OCI-LY1 (cell line): ENCODE measurements at regions not wholly inside any gene's neighbourhood (a gene's known extent, or its start where the extent isn't known, plus 50 kb on each side); places are given as distances from the start of the nearest gene placed in this dataset.

Experiments
- H2AFZ ChIP-seq: fragments of 200-600 bp; sonication (generic), shearing (Covaris generic); 2 replicates; pipeline ENCODE4 v1.6.0; 2014; ENCODE audit warnings: antibody characterized with exemption, mild to moderate bottlenecking, low read length
- H3F3A ChIP-seq: fragments of 200-600 bp; sonication (generic), shearing (Covaris generic); 2 replicates; pipeline ENCODE4 v1.6.0; 2014; ENCODE audit warnings: mild to moderate bottlenecking, antibody characterized with exemption, low read length, moderate library complexity; ENCODE audit not compliant: insufficient read depth
- H3K27ac ChIP-seq: fragments of 200-600 bp; sonication (generic); 2 replicates; pipeline ENCODE4 v1.5.1; 2014; ENCODE audit warnings: low read length, mixed run types, mild to moderate bottlenecking, low read depth; ENCODE audit not compliant: poor library complexity, severe bottlenecking
- H3K27me3 ChIP-seq: fragments of 200-600 bp; sonication (generic); 2 replicates; pipeline ENCODE4 v1.6.0; 2014; ENCODE audit warnings: antibody characterized with exemption, mild to moderate bottlenecking, low read length, moderate library complexity; ENCODE audit not compliant: insufficient read depth
- H3K36me3 ChIP-seq: fragments of 200-600 bp; sonication (generic); 2 replicates; pipeline ENCODE4 v1.6.1; 2014; ENCODE audit warnings: mild to moderate bottlenecking, antibody characterized with exemption, low read length, moderate library complexity, mixed read lengths; ENCODE audit not compliant: insufficient read depth
- H3K4me1 ChIP-seq: fragments of 200-600 bp; sonication (generic); 2 replicates; pipeline ENCODE4 v1.5.1; 2014; ENCODE audit warnings: mild to moderate bottlenecking, low read length, moderate library complexity; ENCODE audit not compliant: insufficient read depth, severe bottlenecking
- H3K4me2 ChIP-seq: fragments of 200-600 bp; sonication (generic), shearing (Covaris generic); 2 replicates; pipeline ENCODE4 v1.6.1; 2014; ENCODE audit warnings: low read length
- H3K4me3 ChIP-seq: fragments of 200-600 bp; sonication (generic); 2 replicates; pipeline ENCODE4 v1.5.1; 2014; ENCODE audit warnings: low read length, low read depth, mild to moderate bottlenecking, mixed read lengths; ENCODE audit not compliant: poor library complexity, severe bottlenecking
- H3K79me2 ChIP-seq: fragments of 200-600 bp; shearing (Covaris generic); 2 replicates; pipeline ENCODE4 v1.6.1; 2016; ENCODE audit warnings: mixed run types, low read length, mixed read lengths; ENCODE audit not compliant: insufficient read depth
- H3K9ac ChIP-seq: fragments of 200-600 bp; sonication (generic), shearing (Covaris generic); 2 replicates; pipeline ENCODE4 v1.6.1; 2014; ENCODE audit warnings: mild to moderate bottlenecking, low read length, mixed read lengths
- H3K9me2 ChIP-seq: fragments of 200-600 bp; sonication (generic), shearing (Covaris generic); 2 replicates; pipeline ENCODE4 v1.6.1; 2014; ENCODE audit warnings: low read depth, mild to moderate bottlenecking, low read length, mixed read lengths
- H3K9me3 ChIP-seq: fragments of 200-600 bp; shearing (Covaris generic); 2 replicates; pipeline ENCODE4 v1.6.1; 2014; ENCODE audit warnings: low read length, mixed read lengths
- H4K20me1 ChIP-seq: fragments of 200-600 bp; sonication (generic), shearing (Covaris generic); 2 replicates; pipeline ENCODE4 v1.6.0; 2016; ENCODE audit warnings: mild to moderate bottlenecking, low read length; ENCODE audit not compliant: insufficient read depth
- CTCF ChIP-seq: fragments of 200-600 bp; sonication (generic), shearing (Covaris generic); IDR thresholded peaks from 2 replicates; pipeline ENCODE4 v1.5.1; 2017; ENCODE audit warnings: mild to moderate bottlenecking, antibody characterized with exemption, low read length, moderate library complexity, mixed read lengths
- EZH2 ChIP-seq: fragments of 200-600 bp; sonication (generic), shearing (Covaris generic); IDR thresholded peaks from 2 replicates; pipeline ENCODE4 v1.8.0; 2017; ENCODE audit warnings: borderline replicate concordance, mixed run types, mild to moderate bottlenecking, antibody characterized with exemption, low read length, moderate library complexity, mixed read lengths

GRCh38 chr16:59612094-59612493 lies 878.0 kb upstream of the GOT2 start:
- TF ChIP-seq EZH2: no peak
- TF ChIP-seq CTCF: no peak
- Histone ChIP-seq H3K27me3 (no peaks in the 10 kb centered on the region), H3F3A (no peaks in the 10 kb centered on the region), H3K9me3 (no peaks in the 10 kb centered on the region), H3K9ac (no peak overlapping the region), H3K4me2 (no peak overlapping the region), H3K79me2 (no peaks in the 10 kb centered on the region), H3K36me3 (no peaks in the 10 kb centered on the region), H3K9me2 (no peaks in the 10 kb centered on the region), H3K4me1 (no peaks in the 10 kb centered on the region), H2AFZ (no peak overlapping the region), H3K27ac (no peak overlapping the region), H3K4me3 (no peak overlapping the region), H4K20me1 (no peaks in the 10 kb centered on the region)

DNA sequence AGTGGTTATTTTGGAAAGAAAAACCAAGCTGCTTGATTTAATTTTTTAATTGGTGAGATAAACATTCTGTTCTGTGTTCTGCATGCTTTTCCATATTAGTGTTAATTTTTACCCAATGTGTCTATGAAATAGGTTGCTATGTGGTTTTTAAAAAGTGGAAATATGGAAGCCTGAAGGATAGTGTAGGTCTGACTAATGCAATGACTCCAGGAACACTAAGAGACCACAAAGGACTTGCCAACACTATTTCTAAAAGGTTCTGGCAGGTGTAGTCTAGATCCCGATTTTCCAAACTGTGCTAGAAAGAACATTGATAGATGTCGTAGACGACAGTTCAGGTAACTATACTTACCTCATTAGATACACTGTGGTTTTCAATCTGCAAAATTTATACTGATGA lies 877.4 kb upstream of the GOT2 start:
- H3F3A ChIP-seq: no peaks in the 10 kb centered on the region
- no peaks in the 10 kb centered on the region for H3K27me3 ChIP-seq
- no peaks in the 10 kb centered on the region for H3K9me3 ChIP-seq
- H2AFZ ChIP-seq: no peak overlapping the region
- no peak overlapping the region for H3K9ac ChIP-seq
- no peaks in the 10 kb centered on the region for H4K20me1 ChIP-seq
- H3K9me2 ChIP-seq: no peaks in the 10 kb centered on the region
- H3K4me1 ChIP-seq: no peaks in the 10 kb centered on the region
- H3K27ac ChIP-seq: no peak overlapping the region
- no peaks in the 10 kb centered on the region for H3K79me2 ChIP-seq
- no peak overlapping the region for H3K4me3 ChIP-seq
- H3K36me3 ChIP-seq: no peaks in the 10 kb centered on the region
- TF ChIP-seq EZH2 (no peak), CTCF (no peak)
- H3K4me2 ChIP-seq: no peak overlapping the region

- no peak for TF ChIP-seq EZH2
- H3K4me2 ChIP-seq: no peak overlapping the region
- no peaks in the 10 kb centered on the region for H3K27me3 ChIP-seq
- no peaks in the 10 kb centered on the region for H3F3A ChIP-seq
- no peaks in the 10 kb centered on the region for H3K79me2 ChIP-seq
- no peaks in the 10 kb centered on the region for H3K9me2 ChIP-seq
- H3K4me1 ChIP-seq: no peaks in the 10 kb centered on the region
- H3K36me3 ChIP-seq: no peaks in the 10 kb centered on the region
- H3K9ac ChIP-seq: no peak overlapping the region
- H2AFZ ChIP-seq: no peak overlapping the region
- no peaks in the 10 kb centered on the region for H3K9me3 ChIP-seq
- no peaks in the 10 kb centered on the region for H4K20me1 ChIP-seq
- H3K27ac ChIP-seq: no peak overlapping the region
- H3K4me3 ChIP-seq: no peak overlapping the region
These were observed 871.6 kb upstream of the GOT2 start for GRCh38 chr16:59605706-59606105.

- no peak overlapping the region for H3K27ac ChIP-seq
- H3K79me2 ChIP-seq: no peaks in the 10 kb centered on the region
- H2AFZ ChIP-seq: no peak overlapping the region
- H3K36me3 ChIP-seq: no peaks in the 10 kb centered on the region
- no peak overlapping the region for H3K4me3 ChIP-seq
- H3K4me2 ChIP-seq: no peak overlapping the region
- no peaks in the 10 kb centered on the region for H3F3A ChIP-seq
- H3K9me2 ChIP-seq: no peaks in the 10 kb centered on the region
- no peaks in the 10 kb centered on the region for H4K20me1 ChIP-seq
- H3K9ac ChIP-seq: no peak overlapping the region
- no peaks in the 10 kb centered on the region for H3K27me3 ChIP-seq
- TF ChIP-seq CTCF: no peak
- H3K9me3 ChIP-seq: no peaks in the 10 kb centered on the region
- no peaks in the 10 kb centered on the region for H3K4me1 ChIP-seq
These were observed 870.2 kb upstream of the GOT2 start for GRCh38 chr16:59604354-59604753.
